Mammary epithelial cell (primary cell): ENCODE measurements at regions not wholly inside any gene's neighbourhood (a gene's known extent, or its start where the extent isn't known, plus 50 kb on each side); places are given as distances from the start of the nearest gene placed in this dataset.

Experiments used
- EZH2 ChIP-seq: IDR thresholded peaks from 2 replicates; pipeline ENCODE4 v1.6.1; 2012; ENCODE audit warnings: low read length, inconsistent platforms, borderline replicate concordance
- TF ChIP-seq, protein P1 (sequence below), 2 donors: IDR thresholded peaks in 1 of 2; conservative IDR thresholded peaks in 1 of 2; 2 replicates each; pipeline ENCODE4 v1.5.1; 2011 to 2012; ENCODE audit warnings: inconsistent platforms in 2 of 2, low read length in 2 of 2, mild to moderate bottlenecking in 2 of 2, control low read depth in 1 of 2, low read depth in 1 of 2; ENCODE audit not compliant: insufficient read depth in 1 of 2; ENCODE audit errors: extremely low read depth in 1 of 2

DNA sequence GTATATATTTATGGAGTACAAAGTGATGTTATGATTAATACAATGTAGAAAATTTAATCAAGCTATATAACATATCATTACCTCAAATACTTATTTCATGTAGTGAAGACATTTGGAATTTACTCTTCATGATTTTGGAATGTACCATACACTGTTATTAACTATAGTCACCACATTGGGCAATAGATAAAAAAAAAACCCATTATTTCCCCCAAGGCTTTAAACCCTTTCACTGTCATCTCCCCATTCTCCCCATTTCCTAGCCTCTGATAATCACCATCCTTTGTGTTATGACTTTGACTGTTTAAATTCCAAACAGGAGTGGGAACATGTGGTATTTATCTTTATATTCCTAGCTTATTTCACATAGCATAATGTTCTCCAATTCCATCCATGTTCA is 2189.1 kb upstream of the AGA start:
- TF ChIP-seq, protein P1, sequence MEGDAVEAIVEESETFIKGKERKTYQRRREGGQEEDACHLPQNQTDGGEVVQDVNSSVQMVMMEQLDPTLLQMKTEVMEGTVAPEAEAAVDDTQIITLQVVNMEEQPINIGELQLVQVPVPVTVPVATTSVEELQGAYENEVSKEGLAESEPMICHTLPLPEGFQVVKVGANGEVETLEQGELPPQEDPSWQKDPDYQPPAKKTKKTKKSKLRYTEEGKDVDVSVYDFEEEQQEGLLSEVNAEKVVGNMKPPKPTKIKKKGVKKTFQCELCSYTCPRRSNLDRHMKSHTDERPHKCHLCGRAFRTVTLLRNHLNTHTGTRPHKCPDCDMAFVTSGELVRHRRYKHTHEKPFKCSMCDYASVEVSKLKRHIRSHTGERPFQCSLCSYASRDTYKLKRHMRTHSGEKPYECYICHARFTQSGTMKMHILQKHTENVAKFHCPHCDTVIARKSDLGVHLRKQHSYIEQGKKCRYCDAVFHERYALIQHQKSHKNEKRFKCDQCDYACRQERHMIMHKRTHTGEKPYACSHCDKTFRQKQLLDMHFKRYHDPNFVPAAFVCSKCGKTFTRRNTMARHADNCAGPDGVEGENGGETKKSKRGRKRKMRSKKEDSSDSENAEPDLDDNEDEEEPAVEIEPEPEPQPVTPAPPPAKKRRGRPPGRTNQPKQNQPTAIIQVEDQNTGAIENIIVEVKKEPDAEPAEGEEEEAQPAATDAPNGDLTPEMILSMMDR (conservative IDR thresholded peaks at IDR 0.05 in 1 of 2, IDR thresholded peaks at IDR 0.05 in 1 of 2; ENCODE audit: extremely low read depth in 1 of 2, insufficient read depth in 1 of 2, low read depth in 1 of 2, low read length in 2 of 2), result no peak
- no peak for TF ChIP-seq EZH2
